HepG2 (cell line): ENCODE measurements at regions not wholly inside any gene's neighbourhood (a gene's known extent, or its start where the extent isn't known, plus 50 kb on each side); places are given as distances from the start of the nearest gene placed in this dataset.

ENCODE experiments used
- ATAC-seq: fragments of 200-7000 bp; cut with Tn5 transposase; 3 replicates; pipeline ENCODE4 v1.9.1; 2020; ENCODE audit warnings: mild to moderate bottlenecking, moderate library complexity
- BruUV-seq: library from RNA; stranded (reverse); fragments of 400-500 nt; replicated peaks from 2 replicates; lab custom pipeline; 2021; lab: Mats Ljungman, UMichigan
- CTCF ChIA-PET: fragments of 300-600 bp; formaldehyde crosslinking; extraction: SDS; loops from one replicate; lab custom pipeline; 2021; ENCODE audit warnings: low total read pairs, inconsistent platforms, low intra/inter-chr PET ratio; lab: Yijun Ruan, JAX
- POLR2A ChIA-PET: fragments of 350-600 bp; sonication (Branson Sonifier 250); formaldehyde crosslinking; loops from one replicate; lab custom pipeline; 2020; ENCODE audit warnings: antibody characterized with exemption, inconsistent platforms; lab: Yijun Ruan, JAX
- DNase-seq: peaks from one replicate; pipeline ENCODE4 v3.0.0-alpha.2; 2015; ENCODE audit warnings: low spot score
- FAIRE-seq: peaks from 3 replicates; lab custom pipeline; 2011; peaks lifted over from hg19 to GRCh38; lab: Jason Lieb, UNC
- H2AFZ ChIP-seq: one replicate; pipeline ENCODE4 v1.6.1; 2011; ENCODE audit warnings: low read length, inconsistent platforms
- H3K27ac ChIP-seq: fragments of 300-600 bp; 3 replicates; pipeline ENCODE4 v1.8.0; 2011; ENCODE audit warnings: mixed run types, mild to moderate bottlenecking, mixed read lengths, low read length, inconsistent platforms; ENCODE audit not compliant: insufficient read depth; ENCODE audit errors: extremely low read length
- H3K27me3 ChIP-seq, 2 experiments: fragments of 200-600 bp in 1 of 2; 2 replicates in 1 of 2; 3 replicates in 1 of 2; pipeline versions ENCODE4 v1.6.0 to v1.8.0; 2011; ENCODE audit warnings: low read length in 2 of 2, mild to moderate bottlenecking in 2 of 2, moderate library complexity in 2 of 2, inconsistent platforms in 1 of 2; ENCODE audit not compliant: insufficient read depth in 2 of 2, control insufficient read depth in 1 of 2
- H3K36me3 ChIP-seq, 2 experiments: fragments of 200-600 bp in 1 of 2; replicated peaks in 1 of 2; 2 replicates in 1 of 2; 3 replicates in 1 of 2; pipeline versions ENCODE4 v1.5.1 to v1.8.0; 2011; ENCODE audit warnings: low read length in 2 of 2, inconsistent platforms in 1 of 2; ENCODE audit not compliant: insufficient read depth in 2 of 2, control insufficient read depth in 1 of 2
- H3K4me1 ChIP-seq: 2 replicates; pipeline ENCODE4 v1.5.1; 2012; ENCODE audit warnings: low read length, inconsistent platforms; ENCODE audit not compliant: insufficient read depth
- H3K4me2 ChIP-seq: 2 replicates; pipeline ENCODE4 v1.6.0; 2011; ENCODE audit warnings: low read depth, low read length, inconsistent platforms
- H3K4me3 ChIP-seq, 3 experiments: fragments of 200-600 bp in 1 of 3; sonication (generic), shearing (Covaris generic) in 1 of 3; replicated peaks in 1 of 3; 2 replicates each; pipeline ENCODE4 v1.5.1; 2011 to 2016; ENCODE audit warnings: low read length in 3 of 3, inconsistent platforms in 2 of 3, low read depth in 2 of 3, mild to moderate bottlenecking in 2 of 3, control low read depth in 1 of 3, mixed read lengths in 1 of 3; ENCODE audit not compliant: insufficient read depth in 1 of 3
- H3K79me2 ChIP-seq: one replicate; pipeline ENCODE4 v1.6.1; 2011; ENCODE audit warnings: low read length, inconsistent platforms; ENCODE audit not compliant: insufficient read depth
- H3K9ac ChIP-seq: 2 replicates; pipeline ENCODE4 v1.6.0; 2011; ENCODE audit warnings: mild to moderate bottlenecking, low read depth, low read length, inconsistent platforms; ENCODE audit not compliant: insufficient read depth
- H3K9me3 ChIP-seq: 2 replicates; pipeline ENCODE4 v1.5.1; 2012; ENCODE audit warnings: mild to moderate bottlenecking, low read length
- H4K20me1 ChIP-seq: 2 replicates; pipeline ENCODE4 v1.6.0; 2011; ENCODE audit warnings: inconsistent platforms, mild to moderate bottlenecking, low read length, moderate library complexity; ENCODE audit not compliant: insufficient read depth
- ARID2 ChIP-seq: sonication (generic); formaldehyde crosslinking; IDR thresholded peaks from 2 replicates; pipeline ENCODE4 v1.8.1; 2022; ENCODE audit warnings: mild to moderate bottlenecking, missing genetic modification reagents, borderline replicate concordance
- ATF7 ChIP-seq, 2 experiments: fragments of 450-650 bp in 1 of 2; sonication (generic) in 1 of 2; formaldehyde crosslinking in 1 of 2; IDR thresholded peaks; 2 replicates each; pipeline versions ENCODE4 v1.4.0 to v1.6.1; 2016 to 2020; ENCODE audit warnings: antibody characterized with exemption in 1 of 2, mild to moderate bottlenecking in 1 of 2, missing genetic modification reagents in 1 of 2
- GATA4 ChIP-seq: sonication (generic); IDR thresholded peaks from 2 replicates; pipeline ENCODE4 v1.6.1; 2016; ENCODE audit warnings: antibody characterized with exemption, low read depth, borderline replicate concordance
- HMGA1 ChIP-seq: sonication (generic); formaldehyde crosslinking; conservative IDR thresholded peaks from 2 replicates; pipeline ENCODE4 v1.4.0; 2020; ENCODE audit warnings: missing genetic modification reagents
- KDM1A ChIP-seq: IDR thresholded peaks from 2 replicates; pipeline ENCODE4 v1.6.1; 2016; ENCODE audit warnings: missing compliant biosample characterization
- LRRFIP1 ChIP-seq: sonication (generic); formaldehyde crosslinking; conservative IDR thresholded peaks from 2 replicates; pipeline ENCODE4 v1.4.0; 2020; ENCODE audit warnings: missing genetic modification reagents
- STAT6 ChIP-seq: sonication (generic); formaldehyde crosslinking; IDR thresholded peaks from 2 replicates; pipeline ENCODE4 v1.4.0; 2020; ENCODE audit warnings: missing genetic modification reagents, mild to moderate bottlenecking, borderline replicate concordance
- TBP ChIP-seq: sonication (generic); formaldehyde crosslinking; IDR thresholded peaks from 2 replicates; pipeline ENCODE4 v1.5.0; 2020; ENCODE audit warnings: missing genetic modification reagents
- TCF12 ChIP-seq, 2 experiments: fragments of 450-650 bp in 1 of 2; sonication (generic) in 1 of 2; formaldehyde crosslinking in 1 of 2; IDR thresholded peaks; 2 replicates each; pipeline versions ENCODE4 v1.6.1 to v1.8.0; 2017 to 2022; ENCODE audit warnings: antibody characterized with exemption in 1 of 2, mild to moderate bottlenecking in 1 of 2, missing genetic modification reagents in 1 of 2, moderate library complexity in 1 of 2
- TFE3 ChIP-seq: IDR thresholded peaks from 2 replicates; pipeline ENCODE4 v1.6.1; 2016
- TOE1 ChIP-seq: sonication (generic); formaldehyde crosslinking; IDR thresholded peaks from 2 replicates; pipeline ENCODE4 v1.4.0; 2020; ENCODE audit warnings: mild to moderate bottlenecking, missing genetic modification reagents
- ZFP91 ChIP-seq: sonication (generic); formaldehyde crosslinking; IDR thresholded peaks from 2 replicates; pipeline ENCODE4 v1.9.0; 2022; ENCODE audit warnings: missing genetic modification reagents, mild to moderate bottlenecking, borderline replicate concordance
- ZNF124 ChIP-seq: sonication (generic); formaldehyde crosslinking; IDR thresholded peaks from 2 replicates; pipeline ENCODE4 v1.4.0; 2020; ENCODE audit warnings: missing genetic modification reagents
- ZNF143 ChIP-seq: sonication (generic); formaldehyde crosslinking; IDR thresholded peaks from 2 replicates; pipeline ENCODE4 v1.4.0; 2020; ENCODE audit warnings: missing genetic modification reagents
- ZNF816 ChIP-seq: sonication (generic); formaldehyde crosslinking; IDR thresholded peaks from 2 replicates; pipeline ENCODE4 v1.8.0; 2022; ENCODE audit warnings: missing genetic modification reagents, mild to moderate bottlenecking, borderline replicate concordance
- ZZZ3 ChIP-seq: sonication (generic); formaldehyde crosslinking; IDR thresholded peaks from 2 replicates; pipeline ENCODE4 v1.4.0; 2020; ENCODE audit warnings: missing genetic modification reagents, mild to moderate bottlenecking, borderline replicate concordance
- WGBS: methylation state at CpG from one replicate; pipeline ENCODE4 v1.1.6; 2017; ENCODE audit warnings: low lambda C conversion rate; 5-methylcytosine and 5-hydroxymethylcytosine counted together
- in situ Hi-C: cut with HindIII; loops from 2 replicates; pipeline ENCODE4 v1.10.0; 2017; ENCODE audit warnings: low pct_unique_long_range_greater_than_20kb; ENCODE audit not compliant: extremely low pct_ligation_motif_present
- intact Hi-C: fragments of 100-400 bp; cut with micrococcal nuclease; formaldehyde crosslinking; loops from one replicate; pipeline ENCODE4 v1.10.0; 2022; ENCODE audit not compliant: unreplicated experiment

- ATAC-seq (no peak), FAIRE-seq (peak; percentile 39), DNase-seq (no peak)
- H3K27me3 ChIP-seq: no peaks in the 10 kb centered on the region; a peak in 1 of 5 replicates
- H3K36me3 ChIP-seq: no peaks in the 10 kb centered on the region
- intact Hi-C loops (no loop called here), in situ Hi-C loops (no loop called here)
- CTCF ChIA-PET: no interaction called here
- no TSS peak for BruUV-seq
- no peak for TF ChIP-seq ZFP91 (CRISPR knock-in tag)
- TF ChIP-seq LRRFIP1 (CRISPR knock-in tag): no peak
- TF ChIP-seq STAT6: no peak
- no peak for TF ChIP-seq TOE1
- TF ChIP-seq TCF12 (IDR thresholded peaks at IDR 0.05): no peak
- no peak for TF ChIP-seq TCF12 (CRISPR knock-in tag; IDR thresholded peaks at IDR 0.05)
- no peak for TF ChIP-seq GATA4
- no peak for TF ChIP-seq HMGA1
- TF ChIP-seq ATF7 (IDR thresholded peaks at IDR 0.05): no peak
- TF ChIP-seq ATF7 (CRISPR knock-in tag; IDR thresholded peaks at IDR 0.05): no peak
- no peak for TF ChIP-seq KDM1A (CRISPR knock-in tag)
- TF ChIP-seq ZNF143 (CRISPR knock-in tag): no peak
- no peak for TF ChIP-seq ARID2 (CRISPR knock-in tag)
- TF ChIP-seq ZZZ3: no peak
- no peak for TF ChIP-seq ZNF816
- no peak for TF ChIP-seq TFE3 (CRISPR knock-in tag)
- TF ChIP-seq ZNF124 (CRISPR knock-in tag): no peak
- TF ChIP-seq TBP (CRISPR knock-in tag): no peak
- no peak overlapping the region for H3K9ac ChIP-seq
- no peaks in the 10 kb centered on the region for H3K79me2 ChIP-seq
- no peak overlapping the region for H3K4me3 ChIP-seq
- H3K4me1 ChIP-seq: peaks cover 32% of the 10 kb centered on the region
- 88% methylated on average over 3 of the region's 3 CpGs for WGBS
- no peaks in the 10 kb centered on the region for H4K20me1 ChIP-seq
- POLR2A ChIA-PET: no interaction called here
- H3K9me3 ChIP-seq: no peaks in the 10 kb centered on the region
- H3K4me2 ChIP-seq: no peak overlapping the region
- H2AFZ ChIP-seq: no peak overlapping the region
- no peak overlapping the region for H3K27ac ChIP-seq
These were observed 274.5 kb upstream of the ID2 start for GRCh38 chr2:8407332-8407731.
